ENCODE measurements at regions not wholly inside any gene's neighbourhood (a gene's known extent, or its start where the extent isn't known, plus 50 kb on each side); places are given as distances from the start of the nearest gene placed in this dataset.

DNA sequence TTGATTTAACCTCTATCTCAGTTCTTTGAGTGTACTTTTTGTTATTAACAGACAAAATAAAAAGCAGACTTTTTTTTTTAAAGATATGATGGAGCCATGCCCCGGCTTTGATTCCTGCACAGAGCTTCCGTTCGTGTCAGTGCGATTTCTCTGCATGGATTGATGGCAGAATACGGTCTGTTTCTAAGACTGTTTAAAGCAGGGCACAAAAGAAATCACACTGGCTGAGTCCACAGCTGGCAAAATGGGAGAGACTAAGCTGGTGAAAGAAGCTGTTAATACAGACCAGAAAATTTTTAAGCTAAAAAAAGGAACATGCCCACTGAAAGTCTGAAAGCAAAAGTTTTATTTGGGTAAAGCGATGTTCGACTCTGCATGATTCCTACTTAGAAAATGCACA is 501.4 kb upstream of the WWC1 start:
- no peak for DNase-seq (ENCODE audit: low read depth)

DNA sequence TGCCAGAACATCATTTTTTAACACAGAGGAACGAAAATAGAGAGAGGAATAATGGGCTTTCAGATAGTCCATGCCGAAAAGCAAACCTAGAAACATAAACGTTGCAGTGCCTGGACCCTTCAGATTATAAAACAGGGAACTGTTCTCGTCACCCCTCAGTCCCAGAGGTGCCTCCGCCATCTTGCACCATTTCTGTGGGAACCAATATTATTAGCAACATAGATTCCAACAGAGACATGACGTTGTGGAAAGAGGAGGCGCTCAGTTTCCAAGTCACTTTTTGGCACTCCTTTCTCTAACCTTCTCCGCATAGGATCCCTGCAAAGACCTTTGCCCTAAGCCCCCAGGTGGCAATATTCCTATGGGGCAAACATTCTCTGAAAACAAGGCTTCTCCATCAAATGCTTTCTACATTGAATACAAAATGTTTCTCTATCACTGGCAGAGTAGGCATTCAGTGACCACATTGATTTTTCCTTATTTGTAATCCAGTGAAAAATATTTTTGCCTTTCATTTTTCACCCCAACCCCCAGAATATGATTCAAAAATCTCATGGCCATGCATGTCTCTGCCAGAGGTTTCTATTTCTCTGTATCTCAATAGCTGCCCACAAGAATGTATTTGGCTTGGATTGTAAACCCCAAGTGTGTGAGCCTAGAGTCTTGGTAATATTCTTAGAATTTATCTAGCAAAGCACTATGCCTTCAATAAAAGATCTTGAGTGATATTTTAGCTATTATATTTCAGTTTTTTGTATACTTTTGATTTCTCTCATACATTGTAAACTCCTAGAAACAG is 500.8 kb upstream of the WWC1 start:
- peak; percentile 58 for DNase-seq (ENCODE audit: low read depth)

DNA sequence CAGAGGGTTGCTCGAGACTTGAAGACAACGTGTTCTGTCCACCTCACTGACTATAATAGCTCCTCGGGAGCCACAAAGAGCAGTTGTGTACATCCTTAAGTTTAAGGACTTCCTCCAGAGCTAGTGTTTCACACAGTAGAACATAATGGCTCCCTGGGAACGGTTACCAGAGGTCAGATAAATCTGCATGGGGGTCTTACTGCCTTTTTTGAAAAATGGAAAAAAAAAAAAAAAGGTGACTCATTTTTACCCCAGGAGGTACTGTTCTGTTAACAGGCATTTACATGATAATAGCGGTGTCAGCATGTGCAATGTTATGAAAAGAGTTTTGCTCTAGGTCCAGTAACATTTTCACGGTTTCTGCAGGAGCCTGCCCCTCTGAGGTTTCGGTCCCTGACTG is 498.9 kb upstream of the WWC1 start:
- no peak for DNase-seq (ENCODE audit: low read depth)

DNA sequence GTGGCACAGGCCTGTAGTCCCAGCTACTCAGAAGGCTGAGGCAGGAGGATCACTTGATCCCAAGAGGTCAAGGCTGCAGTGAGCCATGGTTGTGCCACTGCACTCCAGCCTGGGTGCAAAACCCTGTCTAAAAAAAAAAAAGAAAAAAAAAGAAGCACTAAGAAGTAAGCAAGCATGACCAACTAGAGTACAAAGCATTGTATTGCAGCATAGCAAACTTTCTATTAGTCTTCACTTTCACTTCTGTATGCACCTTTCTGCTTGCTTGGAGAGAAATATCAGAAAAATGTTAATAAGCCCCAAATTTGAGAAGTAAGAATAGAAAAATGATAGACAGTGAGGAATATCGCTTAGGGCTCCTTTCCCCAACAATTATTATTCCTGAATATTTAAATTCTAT is 497.7 kb upstream of the WWC1 start:
- no peak for DNase-seq (ENCODE audit: low read depth)

DNA sequence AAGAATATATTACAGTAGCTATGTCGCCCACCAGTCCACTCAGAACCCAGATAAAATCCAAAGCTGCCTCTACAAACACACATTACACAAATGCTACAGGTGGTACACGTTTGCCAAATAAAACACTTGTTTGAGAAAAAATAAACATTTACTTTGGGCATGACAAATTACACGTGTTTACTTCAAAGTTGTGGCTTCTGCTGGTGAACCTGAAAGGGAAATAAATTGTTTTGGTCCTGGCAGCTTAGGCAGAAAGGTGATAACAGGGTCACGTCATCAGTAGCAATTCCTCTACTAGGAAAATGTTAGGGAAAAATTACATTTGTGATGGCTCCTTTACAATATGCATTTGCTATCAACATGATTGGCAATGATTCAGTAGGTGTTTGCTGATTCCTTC is 497.3 kb upstream of the WWC1 start:
- no peak for DNase-seq (ENCODE audit: low read depth)

DNA sequence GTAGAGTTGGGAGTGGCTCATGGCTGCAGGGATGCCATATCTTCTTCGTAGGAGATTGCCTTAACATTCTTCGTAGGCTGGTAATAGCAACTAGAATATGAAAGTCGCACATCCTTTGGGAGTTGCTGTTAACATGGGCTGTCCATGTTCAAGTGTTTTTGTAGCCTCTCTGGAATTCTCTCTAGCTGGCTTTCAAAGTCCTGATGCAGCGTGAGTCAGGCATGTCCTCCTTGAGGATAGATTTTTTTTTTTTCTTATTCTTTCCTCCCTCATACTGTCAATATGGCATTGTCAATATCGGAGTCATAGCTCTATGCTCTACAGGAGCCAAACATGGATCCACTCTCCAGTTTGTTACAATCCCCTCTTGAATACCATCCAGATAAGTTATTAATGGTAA is 494.8 kb upstream of the WWC1 start:
- no peak for DNase-seq (ENCODE audit: low read depth)

DNA sequence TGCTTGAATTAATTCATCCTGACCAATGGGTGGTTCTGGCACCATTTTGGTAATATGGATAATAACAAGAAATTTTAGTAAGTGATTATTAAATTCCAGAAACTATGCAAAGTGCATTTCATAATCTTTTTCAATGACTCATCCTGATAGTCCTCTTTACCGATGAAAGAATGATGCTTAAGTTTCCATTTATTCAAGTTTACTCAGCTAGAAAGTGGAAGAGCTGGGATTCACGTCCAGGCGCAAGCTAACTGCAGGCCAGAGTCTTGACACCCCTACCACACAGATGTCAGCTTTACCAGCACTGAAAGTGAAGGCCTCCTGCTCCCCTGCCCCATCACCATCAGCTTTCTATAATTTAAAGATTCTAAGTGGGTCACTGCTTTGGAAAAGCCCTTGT is 493.5 kb upstream of the WWC1 start:
- peak; percentile 50 for DNase-seq (ENCODE audit: low read depth)

DNA sequence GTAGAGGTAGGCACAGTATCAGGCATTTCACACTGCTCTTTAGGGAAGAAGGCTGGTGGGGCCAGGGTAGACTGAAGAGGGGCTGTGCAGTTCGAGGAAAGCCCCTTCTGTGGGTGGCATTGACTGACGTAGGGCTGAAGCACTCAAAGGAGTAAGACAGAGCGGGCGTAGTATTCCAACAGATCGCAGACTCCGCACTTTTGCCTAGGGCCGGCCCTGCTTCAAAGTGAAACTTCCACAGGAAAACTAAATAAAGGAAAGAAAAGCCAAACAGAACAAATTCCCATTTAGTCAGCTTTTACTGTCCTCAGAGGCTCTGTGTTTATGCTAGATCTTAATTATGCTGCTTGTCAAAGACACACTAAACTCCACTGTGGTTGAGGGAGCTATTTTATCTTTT is 493.0 kb upstream of the WWC1 start:
- no peak for DNase-seq (ENCODE audit: low read depth)

DNA sequence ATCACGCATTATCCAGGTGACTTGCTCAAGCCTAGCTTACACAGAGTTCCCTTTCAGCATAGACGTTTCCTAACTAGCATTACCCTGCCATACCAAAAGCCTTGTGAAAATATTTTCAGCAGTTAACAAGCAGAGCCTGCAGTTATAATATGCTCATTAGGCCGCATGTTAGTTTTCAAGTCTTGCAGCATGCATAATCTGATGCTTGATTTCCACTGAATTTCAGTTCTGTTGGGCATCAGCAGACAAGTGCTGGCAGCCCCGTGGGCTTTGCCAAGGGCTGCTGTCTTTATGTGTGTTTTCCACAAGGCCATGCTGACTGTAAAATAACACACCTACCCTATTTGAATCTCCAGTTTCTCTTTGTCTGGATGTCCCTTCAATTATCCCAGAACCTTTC is 491.0 kb upstream of the WWC1 start:
- DNase-seq (ENCODE audit: low read depth), result no peak

DNA sequence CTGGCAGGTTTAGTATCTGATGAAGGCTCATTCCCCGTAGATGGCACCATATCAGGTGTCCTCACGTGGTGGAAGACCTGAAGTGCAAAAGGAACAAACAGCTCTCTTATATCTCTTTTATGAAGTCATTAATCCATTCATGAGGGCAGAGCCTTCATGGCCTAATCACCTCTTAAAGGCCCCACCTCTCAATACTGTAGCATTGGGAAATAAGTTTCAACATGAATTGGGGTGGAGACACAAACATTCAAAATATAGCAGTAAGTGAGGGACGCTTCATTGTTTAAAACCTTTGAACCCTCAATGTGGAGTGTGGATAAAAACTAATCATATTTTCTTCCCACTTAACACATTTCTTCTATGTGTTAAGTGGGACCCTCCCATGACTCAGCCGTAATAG is 489.4 kb upstream of the WWC1 start:
- DNase-seq (ENCODE audit: low read depth), result no peak

DNA sequence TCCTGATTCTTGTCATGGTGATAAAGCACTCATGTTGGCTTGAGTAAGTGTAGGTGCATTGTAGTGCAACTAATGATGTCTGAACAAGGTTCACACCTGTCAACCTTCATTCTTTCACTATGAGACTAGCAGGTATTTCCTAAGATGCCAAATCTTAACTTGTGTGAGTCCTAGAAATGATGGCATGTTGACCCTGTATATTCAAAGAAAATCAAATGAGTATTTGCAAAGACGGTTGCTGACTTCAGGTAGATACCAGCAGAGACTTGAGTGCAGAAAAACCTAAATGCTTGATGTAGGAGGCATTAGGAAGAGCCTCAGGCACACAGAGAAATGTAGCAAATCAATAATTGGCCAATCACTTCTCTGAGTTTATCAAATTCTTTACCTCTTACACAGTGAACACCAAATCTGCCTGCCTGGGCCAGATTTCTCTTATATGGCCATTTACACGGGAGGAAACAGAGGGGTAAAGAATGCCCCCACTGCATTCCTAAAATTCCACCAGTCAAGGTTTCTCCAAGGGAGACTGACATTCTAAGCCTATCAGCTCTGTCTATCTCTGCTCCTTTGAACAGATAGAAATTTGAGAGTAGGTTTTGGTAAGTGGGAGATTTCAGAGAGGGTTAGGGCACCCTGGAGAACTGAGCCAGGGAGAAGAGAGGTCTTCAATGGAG is 488.6 kb upstream of the WWC1 start:
- DNase-seq (ENCODE audit: low read depth), result no peak

DNA sequence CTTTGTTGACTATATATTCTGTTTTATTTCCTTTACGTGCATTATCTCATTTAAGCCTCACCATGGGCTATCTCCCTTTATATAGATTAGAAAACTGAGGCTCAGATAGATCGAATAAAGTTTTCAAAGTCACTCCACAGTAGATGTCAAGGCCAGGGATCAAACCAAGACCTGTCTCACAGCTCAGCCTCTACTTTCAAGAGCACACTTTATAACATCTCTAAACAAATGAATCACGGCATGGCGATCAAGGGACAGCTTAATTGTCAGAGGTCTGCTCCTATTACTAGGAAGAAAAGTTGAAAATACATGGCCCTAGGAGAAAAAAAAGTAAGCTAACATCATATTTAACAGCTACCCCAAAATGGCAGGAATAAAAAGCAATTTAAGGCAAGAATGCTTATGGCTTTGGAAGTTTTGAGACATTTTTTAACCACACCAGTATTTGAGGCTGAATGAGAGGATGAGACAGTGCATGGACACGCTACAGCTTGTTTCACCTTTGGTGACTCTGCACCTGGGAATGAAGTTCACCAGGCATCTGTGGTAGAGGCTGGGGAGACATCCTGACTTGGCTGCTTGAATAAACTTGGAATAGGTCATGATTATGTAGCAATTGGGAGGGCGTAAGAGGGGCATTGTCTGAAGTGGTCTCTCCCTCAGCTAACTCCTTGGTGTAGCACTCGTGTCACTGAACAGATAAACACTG is 486.8 kb upstream of the WWC1 start:
- DNase-seq (ENCODE audit: low read depth), result no peak

DNA sequence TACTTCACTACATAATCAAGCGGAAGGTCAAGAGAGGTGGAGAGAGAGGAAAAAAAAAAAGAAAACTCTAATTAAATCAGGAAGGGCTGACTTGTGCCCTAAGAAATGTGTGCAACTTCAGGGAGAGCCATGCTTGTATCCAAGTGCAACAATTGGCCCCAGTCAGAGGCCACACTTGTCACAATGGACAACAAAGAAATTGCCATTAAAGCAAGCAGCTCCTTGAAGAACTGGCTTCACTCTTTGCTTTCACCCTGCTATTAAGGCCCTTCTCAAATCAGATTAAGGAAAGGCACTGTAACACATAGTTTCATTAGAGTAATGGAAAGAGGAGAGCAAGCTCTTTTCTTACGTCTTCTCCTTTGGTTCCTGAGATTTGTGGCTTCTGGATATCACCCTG is 480.9 kb upstream of the WWC1 start:
- DNase-seq (ENCODE audit: low read depth), result no peak

DNA sequence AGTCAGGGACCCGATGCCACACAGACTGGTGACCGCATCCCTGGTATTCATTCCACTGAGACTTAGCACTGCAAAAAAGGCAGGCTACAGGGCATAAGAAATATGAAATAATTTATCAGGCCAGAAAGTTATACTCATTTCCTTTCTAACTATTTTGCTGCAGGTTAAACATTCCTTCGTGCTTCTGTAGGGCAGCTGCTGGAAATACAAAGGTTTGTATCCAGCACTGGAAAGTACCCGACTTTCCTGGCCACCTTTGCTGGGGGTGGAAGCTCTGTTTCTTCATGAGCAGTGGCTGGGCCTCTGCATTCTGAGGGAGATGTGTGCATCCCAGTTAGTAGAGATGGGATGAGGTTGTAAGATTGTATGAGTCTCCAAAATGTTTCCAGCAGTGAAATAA is 478.6 kb upstream of the WWC1 start:
- no peak for DNase-seq (ENCODE audit: low read depth)

DNA sequence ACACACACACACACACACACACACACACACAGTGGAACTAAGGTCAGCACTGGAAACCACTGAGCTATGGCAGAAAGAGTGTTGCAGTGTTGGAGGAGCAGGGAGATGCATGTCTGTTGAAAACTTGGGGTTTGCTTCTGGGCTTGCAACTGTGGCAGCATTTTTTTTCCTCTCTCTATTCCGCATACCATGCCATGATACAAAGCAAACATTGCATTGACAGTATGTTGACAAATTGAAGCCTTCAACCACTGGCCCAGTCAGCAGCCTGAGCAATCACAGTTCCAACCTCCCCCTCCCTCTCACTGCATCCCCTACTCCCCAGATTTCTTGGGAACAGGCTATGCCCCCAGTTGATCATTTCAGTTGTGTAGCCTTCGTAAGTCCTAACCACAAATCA is 478.1 kb upstream of the WWC1 start:
- DNase-seq (ENCODE audit: low read depth), result no peak

DNA sequence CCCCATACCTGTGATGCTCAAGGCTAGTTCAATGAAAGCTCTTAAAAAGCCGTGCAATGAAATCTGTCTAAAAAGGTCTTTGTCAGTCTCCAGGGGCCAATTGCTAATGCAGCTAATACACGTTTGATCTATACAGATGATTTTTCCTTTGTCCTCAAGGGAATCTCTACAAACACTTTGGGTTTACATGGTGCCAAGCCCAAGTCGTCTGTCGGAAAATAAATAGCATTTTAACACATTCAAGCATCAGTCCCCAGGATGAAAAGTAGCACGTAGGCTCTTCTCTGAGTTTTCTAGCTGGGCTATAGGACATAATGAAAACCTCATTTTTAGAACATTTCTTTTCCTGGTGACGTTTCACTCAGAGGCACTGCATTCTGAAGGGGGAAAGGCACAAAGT is 477.4 kb upstream of the WWC1 start:
- no peak for DNase-seq (ENCODE audit: low read depth)

DNA sequence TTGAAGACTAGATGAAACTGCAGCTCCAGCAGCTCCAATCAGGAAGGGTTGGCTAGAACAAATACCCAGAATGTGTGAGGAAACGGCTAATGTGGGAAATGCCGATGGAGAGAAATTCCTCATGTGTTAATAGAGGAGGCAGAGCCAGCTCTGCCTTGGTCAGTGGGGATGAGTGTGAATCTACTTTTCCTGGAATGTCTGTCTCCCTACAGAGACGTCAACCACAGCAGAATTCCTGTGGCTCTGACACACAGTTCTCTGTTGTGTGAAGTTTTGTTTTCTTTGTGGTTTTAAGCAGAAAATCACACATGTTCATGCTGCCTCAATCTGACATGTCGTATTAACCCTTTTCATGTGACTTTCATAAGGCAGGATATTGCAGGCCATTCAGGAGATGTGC is 476.6 kb upstream of the WWC1 start:
- peak; percentile 96 for DNase-seq (ENCODE audit: low read depth)

DNA sequence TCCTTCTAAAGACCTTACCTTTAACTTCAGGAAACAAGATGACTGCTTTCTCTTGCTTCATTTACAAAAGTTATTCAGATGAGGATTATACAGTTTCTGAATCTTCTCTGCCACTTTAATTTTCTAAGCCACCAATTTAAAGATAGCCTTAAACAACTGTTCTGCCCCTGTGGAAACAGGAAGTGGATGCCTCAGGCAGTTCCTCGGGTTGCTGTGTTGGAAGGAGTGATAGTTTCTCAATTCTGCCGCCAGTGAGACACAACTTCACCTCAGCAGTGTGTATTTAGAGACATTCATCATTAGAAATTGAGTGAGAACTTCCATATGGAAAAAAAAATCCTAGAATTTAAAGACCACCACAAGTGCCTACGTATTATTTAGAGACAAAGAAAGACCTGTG is 475.1 kb upstream of the WWC1 start:
- DNase-seq (ENCODE audit: low read depth), result peak; percentile 50

DNA sequence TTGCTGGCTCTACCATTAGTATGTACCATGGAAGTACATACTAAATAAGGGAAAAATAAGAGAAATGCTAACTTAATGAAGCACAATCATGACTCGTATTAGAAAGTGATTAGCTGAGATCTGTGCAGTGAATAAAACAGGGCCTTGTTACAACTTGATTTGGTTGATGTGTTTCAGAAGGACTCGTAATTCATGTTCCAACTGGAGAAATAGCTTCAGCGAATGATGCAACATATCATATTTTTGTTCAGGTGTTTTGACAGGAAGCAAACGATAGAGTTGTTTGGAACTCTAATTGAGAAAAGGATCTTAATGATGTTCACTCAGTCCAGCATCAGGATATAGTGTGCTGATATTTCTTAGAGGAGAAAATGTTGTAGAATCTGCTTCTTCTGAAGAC is 474.6 kb upstream of the WWC1 start:
- no peak for DNase-seq (ENCODE audit: low read depth)

DNA sequence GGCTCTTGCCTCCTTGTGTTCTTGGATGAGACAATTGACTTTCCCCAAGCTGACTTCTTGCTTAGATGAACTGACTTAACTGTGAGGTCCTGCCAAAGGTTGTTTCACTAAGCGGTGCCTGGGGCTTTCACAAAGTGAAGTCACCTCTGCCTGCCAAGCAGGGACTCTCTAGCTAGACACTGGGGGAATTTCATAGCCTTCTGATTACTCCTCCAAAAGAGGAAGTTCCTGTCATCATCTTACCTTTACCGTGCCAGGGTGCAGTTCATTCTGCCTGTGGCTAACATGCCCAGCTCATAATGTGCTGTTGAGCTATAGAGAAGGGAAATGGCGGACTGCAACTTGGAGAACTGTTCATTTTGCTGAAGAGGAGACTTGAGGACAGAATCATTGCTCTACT is 472.0 kb upstream of the WWC1 start:
- no peak for DNase-seq (ENCODE audit: low read depth)

DNA sequence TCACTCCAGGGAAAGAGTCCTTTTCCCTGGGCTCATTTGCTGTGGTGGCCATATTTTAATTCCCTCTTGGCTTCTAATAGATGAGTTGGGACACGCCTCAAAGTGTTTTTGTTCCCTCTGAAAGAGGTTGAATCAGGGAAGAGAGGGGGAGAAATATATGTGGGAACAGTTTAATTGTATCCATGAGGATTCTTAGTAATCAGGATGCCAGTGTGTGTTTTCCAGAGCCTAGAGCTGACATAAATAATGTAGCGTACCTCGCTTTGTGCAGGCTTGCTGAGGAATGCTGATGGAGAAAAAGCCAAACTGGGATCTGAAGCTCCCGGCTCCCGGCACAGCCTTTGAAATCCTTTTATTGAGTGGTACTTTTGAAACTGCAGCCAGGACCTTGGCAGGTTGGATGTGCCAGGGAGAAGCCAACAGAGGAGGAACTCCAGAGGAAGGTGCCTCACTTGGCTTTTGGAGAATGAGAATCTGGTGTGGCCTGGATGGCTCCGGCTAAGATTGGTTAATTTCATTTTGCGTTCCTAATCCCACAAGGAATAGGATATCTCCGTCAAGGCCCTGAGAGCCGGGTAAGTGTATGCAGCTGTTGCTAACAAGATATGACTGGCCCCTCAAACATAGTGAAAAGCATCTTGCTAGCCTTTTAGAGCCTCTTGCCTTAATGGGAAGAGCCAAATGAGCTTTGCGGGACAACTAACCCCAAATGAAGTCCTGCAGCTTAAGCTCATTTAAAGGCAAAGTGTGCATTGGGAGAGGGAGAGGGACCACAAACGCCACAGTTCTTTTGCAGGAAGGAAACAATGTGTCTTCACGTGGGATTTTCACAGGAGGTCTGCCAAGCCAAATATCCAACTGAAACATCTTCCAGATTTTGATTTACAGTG is 471.1 kb upstream of the WWC1 start:
- DNase-seq (ENCODE audit: low read depth), result no peak

DNA sequence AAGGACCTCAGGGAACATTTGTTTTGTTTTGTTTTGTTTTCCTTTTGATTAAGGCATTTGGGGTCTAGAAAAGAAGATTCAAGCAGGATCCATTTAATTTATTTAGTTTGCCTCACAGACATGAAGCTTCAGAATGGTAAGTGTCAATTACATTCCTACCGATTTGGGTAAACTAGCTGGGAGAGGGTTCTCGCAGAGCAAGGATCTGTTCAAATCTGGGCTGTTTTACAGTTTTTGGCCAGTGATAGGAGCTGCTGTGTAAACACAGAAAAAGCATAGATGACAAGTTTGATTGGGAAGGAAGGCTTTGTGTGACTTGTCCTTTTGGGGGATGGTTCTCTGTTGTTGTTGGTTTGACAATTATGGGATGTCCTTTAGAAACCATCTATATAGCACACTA is 470.3 kb upstream of the WWC1 start:
- no peak for DNase-seq (ENCODE audit: low read depth)
